ENCODE measurements at regions not wholly inside any gene's neighbourhood (a gene's known extent, or its start where the extent isn't known, plus 50 kb on each side); places are given as distances from the start of the nearest gene placed in this dataset.

DNA sequence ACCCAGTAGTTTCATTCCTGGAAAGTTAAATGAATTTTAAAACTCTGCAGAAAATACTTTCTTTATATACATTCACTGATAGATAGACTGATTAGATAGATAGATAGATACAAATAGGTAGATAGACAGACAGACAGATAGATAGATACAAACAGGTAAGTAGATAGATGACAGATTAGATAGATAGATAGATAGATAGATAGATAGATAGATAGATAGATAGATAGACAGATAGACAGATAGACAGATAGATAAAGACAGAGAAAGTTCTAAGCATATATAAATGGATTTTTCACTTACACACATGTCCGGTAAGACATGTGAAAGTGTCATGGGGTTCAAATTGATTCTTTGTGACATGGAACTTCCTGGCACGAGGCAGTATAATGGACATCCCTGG is 349.7 kb downstream of the CDK5RAP2 start:
- TF ChIP-seq CTCF (IDR thresholded peaks at IDR 0.05; ENCODE audit: low read depth, low read length) (no peak), EZH2phosphoT487 (IDR thresholded peaks at IDR 0.05; ENCODE audit: low read depth) (no peak)

Measured in OCI-LY3 (cell line).